ENCODE measurements at regions not wholly inside any gene's neighbourhood (a gene's known extent, or its start where the extent isn't known, plus 50 kb on each side); places are given as distances from the start of the nearest gene placed in this dataset.

- no peak for TF ChIP-seq EZH2 (IDR thresholded peaks at IDR 0.05; ENCODE audit: low read depth)
- TF ChIP-seq, protein P1, sequence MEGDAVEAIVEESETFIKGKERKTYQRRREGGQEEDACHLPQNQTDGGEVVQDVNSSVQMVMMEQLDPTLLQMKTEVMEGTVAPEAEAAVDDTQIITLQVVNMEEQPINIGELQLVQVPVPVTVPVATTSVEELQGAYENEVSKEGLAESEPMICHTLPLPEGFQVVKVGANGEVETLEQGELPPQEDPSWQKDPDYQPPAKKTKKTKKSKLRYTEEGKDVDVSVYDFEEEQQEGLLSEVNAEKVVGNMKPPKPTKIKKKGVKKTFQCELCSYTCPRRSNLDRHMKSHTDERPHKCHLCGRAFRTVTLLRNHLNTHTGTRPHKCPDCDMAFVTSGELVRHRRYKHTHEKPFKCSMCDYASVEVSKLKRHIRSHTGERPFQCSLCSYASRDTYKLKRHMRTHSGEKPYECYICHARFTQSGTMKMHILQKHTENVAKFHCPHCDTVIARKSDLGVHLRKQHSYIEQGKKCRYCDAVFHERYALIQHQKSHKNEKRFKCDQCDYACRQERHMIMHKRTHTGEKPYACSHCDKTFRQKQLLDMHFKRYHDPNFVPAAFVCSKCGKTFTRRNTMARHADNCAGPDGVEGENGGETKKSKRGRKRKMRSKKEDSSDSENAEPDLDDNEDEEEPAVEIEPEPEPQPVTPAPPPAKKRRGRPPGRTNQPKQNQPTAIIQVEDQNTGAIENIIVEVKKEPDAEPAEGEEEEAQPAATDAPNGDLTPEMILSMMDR (conservative IDR thresholded peaks at IDR 0.05) = no peak
Measured at GRCh38 chr10:83917537-83918506, 221.5 kb upstream of the GHITM start.
